Spleen (tissue), 11 donors: ENCODE measurements at regions not wholly inside any gene's neighbourhood (a gene's known extent, or its start where the extent isn't known, plus 50 kb on each side); places are given as distances from the start of the nearest gene placed in this dataset.

ENCODE experiments used
- DNase-seq: peaks from one replicate; pipeline ENCODE4 v3.0.0-alpha.2; 2020
- H3K27ac ChIP-seq, 8 donors: fragments of 200-600 bp; sonication (generic) in 7 of 8; 1 replicate in 4 of 8; 2 replicates in 4 of 8; pipeline versions ENCODE4 v1.5.0 to v1.8.0; 2016 to 2021; ENCODE audit warnings: inconsistent platforms in 4 of 8, mild to moderate bottlenecking in 4 of 8, moderate library complexity in 1 of 8
- H3K27me3 ChIP-seq, 7 donors: fragments of 200-600 bp; sonication (generic) in 6 of 7; replicated peaks in 1 of 7; 1 replicate in 4 of 7; 2 replicates in 3 of 7; pipeline versions ENCODE4 v1.5.0 to v1.8.0; 2016 to 2021; ENCODE audit warnings: inconsistent platforms in 3 of 7, mild to moderate bottlenecking in 1 of 7
- H3K36me3 ChIP-seq, 6 donors: fragments of 200-600 bp; sonication (generic) in 5 of 6; 1 replicate in 4 of 6; 2 replicates in 2 of 6; pipeline versions ENCODE4 v1.5.0 to v1.8.0; 2016 to 2021; ENCODE audit warnings: inconsistent platforms in 2 of 6
- H3K4me1 ChIP-seq, 6 donors: fragments of 200-600 bp; sonication (generic) in 5 of 6; 1 replicate in 3 of 6; 2 replicates in 3 of 6; pipeline versions ENCODE4 v1.5.0 to v1.8.0; 2016 to 2021; ENCODE audit warnings: inconsistent platforms in 3 of 6
- H3K4me3 ChIP-seq, 8 donors: fragments of 200-600 bp; sonication (generic) in 7 of 8; 1 replicate in 4 of 8; 2 replicates in 4 of 8; pipeline versions ENCODE4 v1.5.0 to v1.8.0; 2016 to 2021; ENCODE audit warnings: inconsistent platforms in 4 of 8, mild to moderate bottlenecking in 4 of 8, moderate library complexity in 2 of 8
- H3K9me3 ChIP-seq, 8 donors: fragments of 200-600 bp; sonication (generic) in 7 of 8; 1 replicate in 4 of 8; 2 replicates in 4 of 8; pipeline versions ENCODE4 v1.5.0 to v1.8.0; 2016 to 2021; ENCODE audit warnings: inconsistent platforms in 4 of 8
- CTCF ChIP-seq, 11 experiments: fragments of 200-600 bp in 7 of 11; fragments of 450-650 bp in 4 of 11; sonication (generic) in 4 of 11; IDR thresholded peaks in 8 of 11; conservative IDR thresholded peaks in 3 of 11; 1 replicate in 7 of 11; 2 replicates in 4 of 11; pipeline versions ENCODE4 v1.4.0 to v1.8.0; 2016 to 2021; ENCODE audit warnings: antibody characterized with exemption in 11 of 11, inconsistent platforms in 4 of 11, mild to moderate bottlenecking in 1 of 11
- POLR2A ChIP-seq, 3 donors: fragments of 450-650 bp; IDR thresholded peaks; one replicate each; pipeline ENCODE4 v1.5.1; 2017; ENCODE audit warnings: antibody characterized with exemption in 3 of 3, mild to moderate bottlenecking in 1 of 3
- POLR2AphosphoS5 ChIP-seq, 3 donors: sonication (generic); formaldehyde crosslinking; IDR thresholded peaks; one replicate each; pipeline ENCODE4 v1.5.1; 2017; ENCODE audit warnings: antibody characterized with exemption in 3 of 3
- WGBS, 5 donors: extraction: QIAGEN DNeasy Blood & Tissue Kit in 3 of 5; methylation state at CpG; one replicate each; pipeline versions ENCODE4 v1.1.5 to v1.1.7; 2013 to 2018; 5-methylcytosine and 5-hydroxymethylcytosine counted together
- intact Hi-C: fragments of 100-400 bp; cut with DNase I; formaldehyde crosslinking; loops from one replicate; pipeline ENCODE4 v1.15.0; 2023; ENCODE audit warnings: low total_unique reads
- donor health status: healthy with polysubstance abuse.
- donor health status: DM: no; HTN: no; CAD: no; lungs with moderate emphysema.
- donor health status: DM: no; HTN: no; CAD: no.
- donor health status: Bipolar disorder and iron deficiency.
- donor health status: healthy.
- donor health status: DM: no; HTN: no; CAD: no.
- donor health status: DM: yes; HTN: yes; CAD: no.

GRCh38 chr4:144294211-144294610 lies 153.7 kb upstream of the GYPA start:
- Histone ChIP-seq H3K4me3 (no peak overlapping the region), H3K27me3 (no peaks in the 10 kb centered on the region), H3K36me3 (no peaks in the 10 kb centered on the region), H3K27ac (no peak overlapping the region), H3K9me3 (no peaks in the 10 kb centered on the region), H3K4me1 (no peaks in the 10 kb centered on the region)
- TF ChIP-seq POLR2AphosphoS5 (IDR thresholded peaks at IDR 0.05) (no peak), CTCF (IDR thresholded peaks at IDR 0.05 in 8 of 11, conservative IDR thresholded peaks at IDR 0.05 in 3 of 11) (no peak), POLR2A (IDR thresholded peaks at IDR 0.05) (no peak)
- intact Hi-C loops: no loop called here
- WGBS, 5 donors: 73 to 86% (median 82%) methylated on average over 1 of the region's 1 CpG
- no peak for DNase-seq

GRCh38 chr4:144295286-144295995 lies 154.9 kb upstream of the GYPA start:
- H3K4me3 ChIP-seq: no peak overlapping the region
- H3K36me3 ChIP-seq: no peaks in the 10 kb centered on the region
- no peaks in the 10 kb centered on the region for H3K4me1 ChIP-seq
- DNase-seq: no peak
- 79 to 93% (median 85%) methylated on average over 8 of the region's 8 CpGs for WGBS, 5 donors
- intact Hi-C loops: no loop called here
- no peak overlapping the region for H3K27ac ChIP-seq
- TF ChIP-seq CTCF (IDR thresholded peaks at IDR 0.05 in 8 of 11, conservative IDR thresholded peaks at IDR 0.05 in 3 of 11): no peak
- no peak for TF ChIP-seq POLR2A (IDR thresholded peaks at IDR 0.05)
- TF ChIP-seq POLR2AphosphoS5 (IDR thresholded peaks at IDR 0.05): no peak
- no peaks in the 10 kb centered on the region for H3K9me3 ChIP-seq
- no peaks in the 10 kb centered on the region for H3K27me3 ChIP-seq

GRCh38 chr4:144296941-144297340 lies 156.4 kb upstream of the GYPA start:
- no peak for DNase-seq
- H3K36me3 ChIP-seq: no peaks in the 10 kb centered on the region
- intact Hi-C loops: no loop called here
- TF ChIP-seq POLR2A (IDR thresholded peaks at IDR 0.05): no peak
- no peak for TF ChIP-seq CTCF (IDR thresholded peaks at IDR 0.05 in 8 of 11, conservative IDR thresholded peaks at IDR 0.05 in 3 of 11)
- no peak for TF ChIP-seq POLR2AphosphoS5 (IDR thresholded peaks at IDR 0.05)
- H3K4me3 ChIP-seq: no peak overlapping the region
- WGBS, 5 donors: 84 to 89% (median 88%) methylated on average over 2 of the region's 2 CpGs
- H3K9me3 ChIP-seq: no peaks in the 10 kb centered on the region
- H3K27ac ChIP-seq: no peak overlapping the region
- no peaks in the 10 kb centered on the region for H3K4me1 ChIP-seq
- H3K27me3 ChIP-seq: no peaks in the 10 kb centered on the region

GRCh38 chr4:144298519-144298918 lies 158.0 kb upstream of the GYPA start:
- Histone ChIP-seq H3K27ac (no peak overlapping the region), H3K9me3 (no peaks in the 10 kb centered on the region), H3K4me3 (no peak overlapping the region), H3K36me3 (no peaks in the 10 kb centered on the region), H3K27me3 (no peaks in the 10 kb centered on the region), H3K4me1 (no peaks in the 10 kb centered on the region)
- DNase-seq: no peak
- 60 to 77% (median 72%) methylated on average over 3 of the region's 3 CpGs for WGBS, 5 donors
- intact Hi-C loops: no loop called here
- TF ChIP-seq POLR2A (IDR thresholded peaks at IDR 0.05): no peak
- no peak for TF ChIP-seq POLR2AphosphoS5 (IDR thresholded peaks at IDR 0.05)
- TF ChIP-seq CTCF (IDR thresholded peaks at IDR 0.05 in 8 of 11, conservative IDR thresholded peaks at IDR 0.05 in 3 of 11): no peak
